Bronchial epithelial cell (primary cell): ENCODE measurements at regions not wholly inside any gene's neighbourhood (a gene's known extent, or its start where the extent isn't known, plus 50 kb on each side); places are given as distances from the start of the nearest gene placed in this dataset.

Experiments used
- DNase-seq: peaks from one replicate; pipeline ENCODE4 v3.0.0-alpha.2; 2010; ENCODE audit warnings: low read depth
- FAIRE-seq: peaks from 2 replicates; lab custom pipeline; 2011; peaks lifted over from hg19 to GRCh38; lab: Jason Lieb, UNC
- H3K27me3 ChIP-seq: 2 replicates; pipeline ENCODE4 v1.5.1; 2011; ENCODE audit warnings: low read length; ENCODE audit not compliant: control insufficient read depth, insufficient read depth
- H3K36me3 ChIP-seq: 2 replicates; pipeline ENCODE4 v1.5.1; 2011; ENCODE audit warnings: low read length; ENCODE audit not compliant: control insufficient read depth, insufficient read depth
- H3K4me3 ChIP-seq: 2 replicates; pipeline ENCODE4 v1.5.1; 2011; ENCODE audit warnings: mild to moderate bottlenecking, low read depth, low read length, control low read depth
- TF ChIP-seq, protein P1 (sequence below): IDR thresholded peaks from 2 replicates; pipeline ENCODE4 v1.5.1; 2011; ENCODE audit warnings: mild to moderate bottlenecking, moderate library complexity, low read length, control low read depth, inconsistent platforms; ENCODE audit not compliant: insufficient read depth, severe bottlenecking

DNA sequence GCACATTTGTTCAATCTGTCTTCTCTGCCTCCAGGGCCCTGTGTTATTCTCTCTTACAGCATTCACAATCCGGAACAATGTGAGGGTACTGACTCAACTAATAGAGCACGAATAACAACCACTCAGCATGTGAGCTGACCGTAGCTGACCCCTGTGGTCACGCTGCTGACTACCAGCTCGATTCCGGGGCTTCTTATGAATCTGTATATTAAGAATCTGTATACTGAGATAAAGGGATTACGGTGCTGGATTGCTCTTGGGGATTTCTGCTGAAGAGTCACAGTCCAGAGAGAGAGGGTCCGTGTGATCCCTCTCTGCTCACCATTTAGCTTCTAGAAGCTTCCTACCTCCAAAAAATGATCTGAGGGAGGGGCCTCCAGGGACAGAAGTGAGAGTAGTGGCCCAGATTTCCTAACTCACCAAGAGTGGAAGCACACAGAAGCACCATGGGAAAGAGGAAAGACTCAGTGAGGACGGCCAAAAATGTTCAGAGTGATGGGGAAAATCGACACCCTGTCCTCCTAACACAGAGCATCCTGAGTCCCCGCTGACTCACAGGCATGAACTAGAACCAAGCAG, 156.2 kb downstream of the THBS2 start:
- Histone ChIP-seq H3K4me3 (no peak overlapping the region), H3K36me3 (no peaks in the 10 kb centered on the region), H3K27me3 (no peaks in the 10 kb centered on the region)
- TF ChIP-seq, protein P1, sequence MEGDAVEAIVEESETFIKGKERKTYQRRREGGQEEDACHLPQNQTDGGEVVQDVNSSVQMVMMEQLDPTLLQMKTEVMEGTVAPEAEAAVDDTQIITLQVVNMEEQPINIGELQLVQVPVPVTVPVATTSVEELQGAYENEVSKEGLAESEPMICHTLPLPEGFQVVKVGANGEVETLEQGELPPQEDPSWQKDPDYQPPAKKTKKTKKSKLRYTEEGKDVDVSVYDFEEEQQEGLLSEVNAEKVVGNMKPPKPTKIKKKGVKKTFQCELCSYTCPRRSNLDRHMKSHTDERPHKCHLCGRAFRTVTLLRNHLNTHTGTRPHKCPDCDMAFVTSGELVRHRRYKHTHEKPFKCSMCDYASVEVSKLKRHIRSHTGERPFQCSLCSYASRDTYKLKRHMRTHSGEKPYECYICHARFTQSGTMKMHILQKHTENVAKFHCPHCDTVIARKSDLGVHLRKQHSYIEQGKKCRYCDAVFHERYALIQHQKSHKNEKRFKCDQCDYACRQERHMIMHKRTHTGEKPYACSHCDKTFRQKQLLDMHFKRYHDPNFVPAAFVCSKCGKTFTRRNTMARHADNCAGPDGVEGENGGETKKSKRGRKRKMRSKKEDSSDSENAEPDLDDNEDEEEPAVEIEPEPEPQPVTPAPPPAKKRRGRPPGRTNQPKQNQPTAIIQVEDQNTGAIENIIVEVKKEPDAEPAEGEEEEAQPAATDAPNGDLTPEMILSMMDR = no peak
- FAIRE-seq (no peak), DNase-seq (no peak)

DNA sequence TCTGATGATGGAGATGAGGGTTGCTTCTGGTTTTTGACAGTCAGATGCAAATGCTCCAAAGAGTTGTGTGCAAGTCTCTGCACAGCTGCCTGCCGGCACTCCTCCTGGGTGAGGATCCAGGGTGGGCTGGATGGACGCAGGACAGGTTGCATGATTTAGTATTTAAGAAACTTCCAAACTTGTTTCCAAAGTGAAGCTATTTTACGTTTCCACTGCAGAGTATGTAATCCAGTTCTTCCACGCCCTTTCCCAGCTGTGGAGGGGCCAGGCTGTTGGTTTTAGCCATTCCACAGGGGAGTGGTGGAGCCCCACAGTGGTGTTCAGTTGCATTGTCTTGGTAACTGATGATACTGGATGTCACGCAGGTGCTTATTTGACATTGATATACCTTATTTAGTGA, 157.3 kb downstream of the THBS2 start:
- H3K4me3 ChIP-seq = no peak overlapping the region
- no peak for FAIRE-seq
- H3K36me3 ChIP-seq = no peaks in the 10 kb centered on the region
- TF ChIP-seq, protein P1 = no peak
- H3K27me3 ChIP-seq = no peaks in the 10 kb centered on the region
- DNase-seq = no peak

DNA sequence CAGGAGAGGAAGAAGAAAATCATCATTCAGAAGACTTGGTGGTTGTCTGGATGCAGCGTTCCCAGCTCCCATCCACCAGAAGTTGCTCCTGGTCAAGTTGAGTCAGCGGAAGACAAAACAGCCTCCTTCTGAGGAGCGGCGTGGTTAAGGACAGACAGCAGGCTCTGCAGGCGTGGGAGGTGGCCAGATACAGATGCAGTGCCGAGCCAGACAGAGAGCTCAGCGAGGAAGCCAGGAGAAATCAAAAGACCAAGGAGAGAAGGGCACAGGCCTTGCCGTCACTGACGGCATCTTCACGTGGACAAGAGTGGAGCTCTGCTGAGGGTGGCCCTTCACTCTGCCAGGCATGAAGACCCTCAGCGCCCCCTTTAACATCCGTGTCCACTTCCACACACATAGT, 158.5 kb downstream of the THBS2 start:
- no peak for FAIRE-seq
- Histone ChIP-seq H3K27me3 (no peaks in the 10 kb centered on the region), H3K36me3 (no peaks in the 10 kb centered on the region), H3K4me3 (no peak overlapping the region)
- TF ChIP-seq, protein P1 = no peak
- DNase-seq = no peak

DNA sequence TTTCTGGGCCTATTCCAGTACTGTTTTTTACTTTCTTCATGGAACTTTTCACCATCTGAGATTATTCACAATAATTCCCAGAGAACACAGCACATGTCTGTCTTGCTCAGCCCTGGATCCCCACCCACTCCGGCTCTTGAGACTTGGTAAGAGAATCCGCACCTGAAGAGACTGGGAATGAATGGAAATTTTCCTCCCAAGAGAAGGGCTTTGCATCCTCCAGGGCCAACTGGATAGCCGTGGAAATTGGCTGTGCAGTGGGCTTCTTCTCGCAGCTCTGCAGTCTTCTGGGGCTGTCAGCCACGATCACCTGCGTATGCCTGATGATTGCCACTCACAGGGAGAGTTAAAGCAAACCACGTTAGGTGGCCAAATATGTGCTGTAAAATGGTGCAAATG, 159.1 kb downstream of the THBS2 start:
- Histone ChIP-seq H3K27me3 (no peaks in the 10 kb centered on the region), H3K4me3 (no peak overlapping the region), H3K36me3 (no peaks in the 10 kb centered on the region)
- TF ChIP-seq, protein P1 = no peak
- FAIRE-seq (no peak), DNase-seq (no peak)

DNA sequence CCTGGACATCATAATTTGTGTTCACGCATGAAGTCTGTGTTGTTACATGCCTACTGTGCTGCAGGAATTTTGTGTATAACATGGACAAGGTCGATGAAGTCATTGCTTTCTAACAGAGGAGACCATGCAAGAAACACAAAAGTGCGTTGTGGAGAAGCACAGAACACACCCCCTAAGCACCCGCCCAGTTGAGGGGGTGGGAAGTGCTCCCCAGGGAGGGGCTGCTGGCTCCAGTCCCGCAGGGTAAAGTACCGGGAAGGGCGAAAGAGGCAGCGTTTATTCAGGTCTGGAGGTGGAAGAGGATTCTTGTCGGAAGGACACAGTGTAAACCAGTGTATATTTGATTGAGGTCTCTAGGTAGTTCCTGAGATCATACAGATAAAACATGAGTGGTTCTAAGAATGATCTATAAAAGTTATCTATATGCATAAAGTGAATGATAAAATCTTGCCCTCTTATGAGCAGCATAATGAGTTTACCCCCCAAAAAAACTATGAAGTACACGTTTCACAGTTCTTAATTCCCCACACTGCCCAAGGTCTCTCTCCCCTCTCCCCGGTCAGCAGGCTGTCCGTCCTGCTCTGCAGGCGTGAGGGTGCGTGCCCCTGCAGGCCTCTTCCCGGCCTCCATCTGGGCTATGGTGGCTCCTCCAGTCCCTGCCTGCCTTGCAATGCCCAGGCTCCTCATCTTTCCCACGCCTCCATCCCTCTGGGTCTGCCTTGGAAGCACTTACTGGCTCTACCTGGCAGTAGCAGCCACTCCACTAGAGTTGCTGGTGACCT, 159.7 kb downstream of the THBS2 start:
- DNase-seq (no peak), FAIRE-seq (no peak)
- no peaks in the 10 kb centered on the region for H3K36me3 ChIP-seq
- no peaks in the 10 kb centered on the region for H3K27me3 ChIP-seq
- no peak overlapping the region for H3K4me3 ChIP-seq
- TF ChIP-seq, protein P1 = no peak
